GM18861 (cell line): ENCODE measurements at regions not wholly inside any gene's neighbourhood (a gene's known extent, or its start where the extent isn't known, plus 50 kb on each side); places are given as distances from the start of the nearest gene placed in this dataset.

Experiments used
- ATAC-seq: cut with Tn5 transposase; IDR thresholded peaks from one replicate; pipeline ENCODE4 v1.9.1; 2021; ENCODE audit not compliant: unreplicated experiment

DNA sequence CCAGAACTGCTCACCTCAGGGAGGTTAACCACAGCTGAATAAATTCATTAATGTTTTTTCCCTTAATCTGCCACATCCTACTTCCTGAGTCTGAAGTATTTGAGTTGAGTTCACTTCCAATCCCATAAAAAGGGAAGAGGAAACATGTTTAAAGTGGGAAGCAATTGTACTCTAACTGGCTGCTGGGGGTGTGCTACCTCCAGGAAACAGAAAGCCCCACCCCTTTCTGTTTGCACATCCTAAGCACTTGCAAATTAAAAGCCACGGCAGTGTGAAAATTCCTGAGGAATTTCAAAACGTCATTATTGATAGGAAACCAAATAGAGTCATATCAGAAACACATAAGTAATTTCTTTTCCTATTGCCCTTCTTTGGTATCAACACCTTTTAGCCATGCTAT is 307.0 kb upstream of the NR5A2 start:
- no peak for ATAC-seq

GRCh38 chr1:199721001-199721400 is 306.5 kb upstream of the NR5A2 start:
- ATAC-seq, result no peak

DNA sequence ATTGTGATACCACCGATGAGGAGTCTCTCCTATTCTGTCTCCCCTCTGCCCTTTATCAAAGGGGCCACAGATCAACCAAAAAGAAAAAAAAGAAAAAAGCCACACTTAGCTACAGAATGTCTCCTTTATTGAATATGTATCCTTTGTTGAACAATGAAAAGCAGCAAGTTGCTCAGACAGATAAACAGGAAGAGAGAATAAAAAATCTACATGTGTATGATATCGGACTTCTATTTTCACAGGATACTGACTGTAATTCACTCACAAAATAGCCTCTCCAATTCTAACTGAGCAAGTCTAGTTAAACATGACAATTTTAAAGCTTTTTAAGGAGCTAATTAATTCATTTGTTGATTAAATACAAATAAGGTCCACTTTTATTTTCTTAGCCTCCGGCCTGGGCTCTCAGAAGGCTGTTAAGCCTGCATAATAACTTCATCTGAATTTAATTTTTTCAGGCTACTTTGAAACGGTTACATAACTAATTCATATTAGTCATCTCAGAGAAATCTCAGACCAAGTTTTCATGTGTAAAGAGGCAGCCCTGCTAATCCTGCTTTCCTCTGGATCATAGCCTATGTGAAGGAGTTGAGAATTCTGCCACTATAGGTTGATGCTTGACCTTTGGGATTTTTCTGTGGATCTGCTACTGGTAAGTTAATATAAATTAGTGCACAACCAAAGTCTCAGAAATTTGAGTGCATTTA is 304.1 kb upstream of the NR5A2 start:
- no peak for ATAC-seq

- no peak for ATAC-seq
Observed at GRCh38 chr1:199724049-199724448, 303.5 kb upstream of the NR5A2 start.

DNA sequence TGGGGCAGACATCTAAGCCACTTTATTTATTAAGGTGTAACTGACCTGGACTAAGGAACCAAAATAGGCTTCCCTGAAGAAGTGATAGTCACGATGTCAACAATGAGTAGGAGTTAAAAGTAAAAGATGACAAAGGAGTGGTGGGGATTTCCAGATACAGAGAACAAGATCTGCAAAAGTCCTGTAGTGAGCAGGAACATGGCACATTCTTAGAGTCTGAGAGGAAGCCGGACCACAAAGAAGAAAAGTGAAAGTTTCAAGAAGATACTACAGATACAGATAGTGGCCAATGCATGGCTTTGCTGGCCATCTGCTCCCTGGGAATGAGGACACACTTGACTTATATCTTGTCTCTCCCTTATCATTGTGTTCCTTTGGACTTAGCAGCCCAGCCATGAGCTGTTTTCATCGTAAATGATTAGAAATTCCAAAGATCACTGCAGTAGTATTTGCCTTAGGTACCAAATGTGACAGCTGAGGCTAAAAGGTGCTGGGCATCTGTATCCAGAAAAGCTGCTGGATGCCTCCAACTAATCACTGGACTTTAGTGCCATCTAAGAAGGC is 302.4 kb upstream of the NR5A2 start:
- ATAC-seq, result no peak

- ATAC-seq, result no peak
Observed at GRCh38 chr1:199727682-199728081, 299.8 kb upstream of the NR5A2 start.

GRCh38 chr1:199728345-199728744 is 299.2 kb upstream of the NR5A2 start:
- no peak for ATAC-seq

GRCh38 chr1:199733125-199733524 is 294.4 kb upstream of the NR5A2 start:
- ATAC-seq, result no peak

DNA sequence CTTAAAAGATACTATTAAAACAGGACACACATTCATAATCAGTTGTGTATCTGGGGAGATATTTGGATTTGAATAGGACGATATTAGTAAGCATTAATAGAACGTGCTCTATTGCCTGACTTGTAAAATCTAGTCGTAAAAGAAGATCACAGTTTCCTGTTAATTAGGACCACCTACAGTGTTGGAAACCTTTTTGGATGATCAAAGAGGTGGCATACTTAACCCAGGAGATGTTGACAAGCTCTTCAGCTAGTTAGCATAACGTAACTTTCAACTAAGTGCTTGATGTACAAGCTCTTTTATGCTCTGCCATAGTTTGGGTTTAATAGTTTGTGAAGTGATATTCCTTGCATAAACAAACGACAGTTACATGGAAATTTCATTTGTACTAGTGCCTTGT is 293.3 kb upstream of the NR5A2 start:
- ATAC-seq, result no peak

- no peak for ATAC-seq
Observed at GRCh38 chr1:199735660-199736059, 291.9 kb upstream of the NR5A2 start.

DNA sequence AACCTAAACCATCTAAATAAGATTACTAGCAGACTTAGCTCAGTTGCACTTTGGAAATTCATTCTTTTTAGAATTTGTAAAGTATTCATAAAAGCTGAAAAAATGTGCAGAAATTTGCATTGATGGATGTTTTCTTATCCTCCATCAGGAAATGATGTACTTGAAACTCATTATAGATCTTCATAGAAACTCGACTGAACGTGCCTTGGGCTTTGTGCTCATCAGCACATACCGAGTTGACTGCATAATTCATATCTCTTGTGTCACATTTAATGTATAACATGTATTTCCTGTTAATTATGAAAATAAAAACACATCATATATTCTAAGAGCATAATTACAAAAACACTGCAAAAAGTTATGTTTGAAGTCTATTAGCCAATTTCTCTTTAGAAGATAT is 290.9 kb upstream of the NR5A2 start:
- no peak for ATAC-seq

- no peak for ATAC-seq
Observed at GRCh38 chr1:199741586-199741985, 285.9 kb upstream of the NR5A2 start.

- ATAC-seq, result no peak
Observed at GRCh38 chr1:199742547-199742946, 285.0 kb upstream of the NR5A2 start.

GRCh38 chr1:199743227-199743626 is 284.3 kb upstream of the NR5A2 start:
- no peak for ATAC-seq

GRCh38 chr1:199746666-199747384 is 280.7 kb upstream of the NR5A2 start:
- ATAC-seq, result no peak

GRCh38 chr1:199747984-199748383 is 279.5 kb upstream of the NR5A2 start:
- no peak for ATAC-seq

DNA sequence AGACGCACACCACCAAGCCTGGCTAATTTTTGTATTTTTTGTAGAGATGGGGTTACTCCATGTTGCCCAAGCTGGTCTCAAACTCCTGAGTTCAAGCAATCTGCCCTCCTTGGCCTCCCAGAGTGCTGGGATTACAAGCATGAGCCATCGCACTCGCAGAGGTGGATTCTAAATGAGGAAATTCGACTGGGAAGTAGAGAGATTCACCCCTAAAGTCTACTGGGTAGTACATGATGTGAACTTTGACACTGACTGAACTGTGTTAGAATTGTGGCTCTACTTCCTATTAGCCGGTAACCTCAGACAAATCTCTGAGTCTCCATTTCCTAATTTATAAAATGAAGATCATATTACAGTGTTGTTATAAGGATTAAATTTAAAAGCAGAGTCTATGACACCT is 276.0 kb upstream of the NR5A2 start:
- no peak for ATAC-seq

DNA sequence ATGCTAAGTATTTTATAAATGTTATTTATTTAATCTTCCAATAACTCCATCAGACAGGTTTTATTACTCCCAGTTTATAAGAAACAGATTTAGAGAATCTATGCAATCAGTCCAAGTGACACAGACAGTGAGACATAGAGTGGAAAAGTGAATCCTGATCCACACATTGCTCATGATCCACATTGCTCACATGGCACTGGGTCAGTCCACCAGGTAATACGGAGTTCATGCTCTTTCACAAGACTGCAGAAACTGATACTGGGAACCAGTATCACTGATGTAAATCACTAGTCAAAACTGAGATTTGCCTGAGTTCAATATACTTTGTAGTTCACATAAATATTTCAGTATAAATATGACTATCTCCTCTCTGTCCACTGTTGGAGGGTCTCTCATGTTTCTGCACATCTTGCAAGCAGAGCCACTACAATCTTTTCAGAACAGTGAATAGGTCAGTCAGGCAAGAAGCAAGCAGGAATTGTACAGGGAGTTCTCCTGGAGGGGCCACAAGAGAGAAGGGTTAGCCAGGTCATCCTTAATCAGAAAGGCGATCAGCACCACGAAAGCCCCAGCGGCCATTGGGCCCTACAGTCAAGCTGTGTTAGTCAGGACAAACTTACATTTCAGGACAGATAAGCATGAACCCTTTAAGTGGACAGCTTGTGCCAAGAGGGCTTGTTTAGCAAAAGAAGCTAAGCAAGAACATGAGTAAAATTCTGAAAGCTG is 275.4 kb upstream of the NR5A2 start:
- ATAC-seq, result no peak

DNA sequence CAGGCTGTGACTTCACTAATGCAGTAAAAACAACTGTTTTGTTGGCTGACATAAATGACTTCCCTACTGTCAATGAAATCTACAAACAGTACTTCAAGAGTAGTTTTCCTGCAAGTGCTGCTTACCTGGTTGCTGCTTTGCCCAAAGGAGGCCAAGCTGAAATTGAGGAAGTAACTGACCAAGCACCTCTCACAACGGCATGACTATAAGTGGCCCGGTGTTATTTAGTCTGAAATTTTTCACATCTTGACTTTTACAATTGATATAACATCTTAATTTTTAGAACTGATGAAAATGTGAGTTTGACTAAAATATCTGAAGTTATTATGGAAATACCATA is 274.9 kb upstream of the NR5A2 start:
- no peak for ATAC-seq

- no peak for ATAC-seq
Observed at GRCh38 chr1:199753513-199753912, 274.0 kb upstream of the NR5A2 start.

- no peak for ATAC-seq
Observed at GRCh38 chr1:199756066-199756465, 271.4 kb upstream of the NR5A2 start.
